Immature natural killer cell (primary cell): ENCODE measurements at regions not wholly inside any gene's neighbourhood (a gene's known extent, or its start where the extent isn't known, plus 50 kb on each side); places are given as distances from the start of the nearest gene placed in this dataset.

Source experiments
- DNase-seq, 3 donors: peaks; one replicate each; pipeline ENCODE4 v3.0.0; 2022; ENCODE audit warnings: mixed read lengths in 1 of 3
- H3K27ac Mint-ChIP-seq, 6 donors: one replicate each; pipeline ENCODE4 v1.8.0; 2020; ENCODE audit warnings: mixed read lengths in 6 of 6, mild to moderate bottlenecking in 5 of 6, inconsistent platforms in 4 of 6, moderate library complexity in 3 of 6
- H3K27me3 Mint-ChIP-seq, 3 donors: one replicate each; pipeline ENCODE4 v1.8.0; 2020 to 2021; ENCODE audit warnings: low read depth in 3 of 3, mild to moderate bottlenecking in 3 of 3, mixed read lengths in 3 of 3, moderate library complexity in 3 of 3, inconsistent platforms in 1 of 3
- H3K36me3 Mint-ChIP-seq, 3 donors: one replicate each; pipeline ENCODE4 v1.8.0; 2020; ENCODE audit warnings: mixed read lengths in 3 of 3, inconsistent platforms in 2 of 3, mild to moderate bottlenecking in 2 of 3
- H3K4me1 Mint-ChIP-seq, 2 donors: one replicate each; pipeline ENCODE4 v1.8.0; 2020; ENCODE audit warnings: inconsistent platforms in 2 of 2, mild to moderate bottlenecking in 2 of 2, mixed read lengths in 2 of 2, moderate library complexity in 1 of 2
- H3K4me3 Mint-ChIP-seq, 5 donors: one replicate each; pipeline ENCODE4 v1.8.0; 2020; ENCODE audit warnings: mild to moderate bottlenecking in 5 of 5, mixed read lengths in 5 of 5, inconsistent platforms in 3 of 5, moderate library complexity in 3 of 5
- H3K9me3 Mint-ChIP-seq, 6 donors: one replicate each; pipeline ENCODE4 v1.8.0; 2020; ENCODE audit warnings: mild to moderate bottlenecking in 6 of 6, mixed read lengths in 6 of 6, inconsistent platforms in 4 of 6, moderate library complexity in 3 of 6

DNA sequence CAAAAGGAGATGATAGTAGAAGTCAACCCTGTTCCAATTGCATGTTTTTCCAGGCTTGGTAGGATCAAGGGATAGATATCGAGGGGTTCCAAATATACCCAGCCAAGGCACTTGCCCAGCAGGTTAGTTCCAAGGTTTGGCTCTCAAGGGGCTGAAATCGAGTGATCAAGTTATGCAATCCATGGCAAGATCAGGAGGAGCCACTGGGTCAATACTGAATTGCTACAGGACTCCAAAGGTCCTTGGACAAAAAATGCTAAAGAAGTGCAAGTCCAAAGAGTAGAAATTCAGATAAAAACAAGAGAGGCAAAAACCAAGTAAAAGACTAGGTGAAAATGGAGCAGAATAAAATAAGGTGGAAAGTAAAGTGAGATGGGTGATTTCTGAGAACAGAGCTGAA is 179.1 kb upstream of the RFX3 start:
- Mint-ChIP-seq H3K27ac (no peak overlapping the region), H3K4me1 (no peaks in the 10 kb centered on the region), H3K27me3 (peaks cover 0 to 13% (median 9%) of the 10 kb centered on the region in 3 donors), H3K9me3 (peaks cover 0 to 4% (median 0%) of the 10 kb centered on the region in 6 donors), H3K36me3 (peaks cover 0 to 10% (median 0%) of the 10 kb centered on the region in 3 donors), H3K4me3 (no peak overlapping the region)
- no peak for DNase-seq

DNA sequence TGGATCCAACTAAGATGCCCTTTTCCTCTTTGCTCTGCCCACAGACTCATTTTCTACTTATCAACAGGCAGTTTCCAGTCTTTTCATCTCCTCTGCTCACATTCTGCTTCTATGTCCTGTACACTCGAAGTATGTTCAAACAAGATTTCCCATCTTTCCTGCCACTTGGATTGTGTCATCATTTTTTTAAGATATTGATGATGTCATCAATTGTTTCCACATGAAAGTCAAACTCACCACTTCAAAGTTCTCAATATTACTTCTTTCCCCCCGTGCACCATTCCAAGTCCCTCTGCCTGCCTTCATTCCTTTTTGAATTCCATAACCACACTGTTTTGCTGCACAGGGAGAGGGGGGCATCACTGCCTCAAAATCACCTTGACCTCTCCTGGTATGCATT is 175.0 kb upstream of the RFX3 start:
- Mint-ChIP-seq H3K36me3 (peaks cover 0 to 7% (median 0%) of the 10 kb centered on the region in 3 donors), H3K4me1 (no peaks in the 10 kb centered on the region), H3K27me3 (peaks cover 0 to 22% (median 6%) of the 10 kb centered on the region in 3 donors), H3K9me3 (peaks cover 0 to 6% (median under 1%) of the 10 kb centered on the region in 6 donors), H3K27ac (no peak overlapping the region), H3K4me3 (no peak overlapping the region)
- DNase-seq, result no peak

- H3K9me3 Mint-ChIP-seq, result peaks cover 0 to 6% (median 1%) of the 10 kb centered on the region in 6 donors
- peaks cover 0 to 7% (median 0%) of the 10 kb centered on the region in 3 donors for H3K36me3 Mint-ChIP-seq
- no peak overlapping the region for H3K27ac Mint-ChIP-seq
- no peak for DNase-seq
- H3K4me1 Mint-ChIP-seq, result no peaks in the 10 kb centered on the region
- H3K4me3 Mint-ChIP-seq, result no peak overlapping the region
- peaks cover 0 to 22% (median 5%) of the 10 kb centered on the region in 3 donors for H3K27me3 Mint-ChIP-seq
These were observed 174.1 kb upstream of the RFX3 start for GRCh38 chr9:3699883-3700282.

GRCh38 chr9:3698531-3698930 is 172.7 kb upstream of the RFX3 start:
- Mint-ChIP-seq H3K27me3 (peaks cover 0 to 22% (median 0%) of the 10 kb centered on the region in 3 donors), H3K9me3 (peaks cover 0 to 6% (median 3%) of the 10 kb centered on the region in 6 donors), H3K4me1 (no peaks in the 10 kb centered on the region), H3K4me3 (no peak overlapping the region), H3K27ac (no peak overlapping the region), H3K36me3 (peaks cover 0 to 6% (median 3%) of the 10 kb centered on the region in 3 donors)
- no peak for DNase-seq

DNA sequence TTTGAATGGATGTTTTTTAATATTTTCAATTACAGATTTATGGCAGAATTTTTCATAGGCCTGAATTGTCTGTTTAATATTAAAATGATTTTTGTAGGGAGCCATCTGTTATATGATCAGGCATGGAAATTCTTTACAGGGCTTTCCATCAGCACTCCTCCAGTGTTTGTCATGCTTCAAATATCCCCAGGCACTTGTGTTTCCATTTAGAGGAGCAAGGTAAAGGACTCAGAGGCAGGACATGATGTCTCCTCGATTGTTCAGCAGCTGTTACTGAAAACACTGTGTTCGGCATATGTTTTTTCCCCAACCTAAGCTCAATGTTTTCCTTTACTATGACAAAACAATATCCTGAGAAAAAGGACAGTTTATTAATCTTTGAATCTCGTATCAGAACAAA is 172.3 kb upstream of the RFX3 start:
- no peak overlapping the region for H3K4me3 Mint-ChIP-seq
- H3K27me3 Mint-ChIP-seq, result peaks cover 0 to 22% (median 0%) of the 10 kb centered on the region in 3 donors

GRCh38 chr9:3696368-3696767 is 170.6 kb upstream of the RFX3 start:
- no peak for DNase-seq
- Mint-ChIP-seq H3K9me3 (peaks cover 0 to 6% (median 3%) of the 10 kb centered on the region in 6 donors), H3K4me3 (no peak overlapping the region), H3K36me3 (peaks cover 6 to 10% (median 8%) of the 10 kb centered on the region in 3 donors), H3K4me1 (no peaks in the 10 kb centered on the region), H3K27me3 (peaks cover 0 to 21% (median 0%) of the 10 kb centered on the region in 3 donors), H3K27ac (no peak overlapping the region)

More for the DNA sequence above, 172.3 kb upstream of the RFX3 start:
- H3K9me3 Mint-ChIP-seq, result peaks cover 0 to 6% (median 3%) of the 10 kb centered on the region in 6 donors
- H3K27ac Mint-ChIP-seq, result no peak overlapping the region
- peaks cover 0 to 6% (median 2%) of the 10 kb centered on the region in 3 donors for H3K36me3 Mint-ChIP-seq
- DNase-seq, result no peak
- no peaks in the 10 kb centered on the region for H3K4me1 Mint-ChIP-seq

- no peak for DNase-seq
- H3K36me3 Mint-ChIP-seq, result peaks cover 8 to 19% (median 13%) of the 10 kb centered on the region in 3 donors
- peaks cover 0 to 5% (median 1%) of the 10 kb centered on the region in 6 donors for H3K9me3 Mint-ChIP-seq
- no peak overlapping the region for H3K4me3 Mint-ChIP-seq
- H3K4me1 Mint-ChIP-seq, result no peaks in the 10 kb centered on the region
- H3K27me3 Mint-ChIP-seq, result peaks cover 0 to 7% (median 0%) of the 10 kb centered on the region in 3 donors
- no peak overlapping the region for H3K27ac Mint-ChIP-seq
These were observed 166.8 kb upstream of the RFX3 start for GRCh38 chr9:3692606-3693005.

- Mint-ChIP-seq H3K9me3 (peaks cover 0 to 4% (median 0%) of the 10 kb centered on the region in 6 donors), H3K4me3 (no peak overlapping the region), H3K27ac (no peak overlapping the region), H3K27me3 (peaks cover 0 to 5% (median 0%) of the 10 kb centered on the region in 3 donors), H3K36me3 (peaks cover 14 to 32% (median 17%) of the 10 kb centered on the region in 3 donors), H3K4me1 (no peaks in the 10 kb centered on the region)
- DNase-seq, result no peak
These were observed 163.8 kb upstream of the RFX3 start for GRCh38 chr9:3689555-3689954.

GRCh38 chr9:3687145-3687544 is 161.3 kb upstream of the RFX3 start:
- Mint-ChIP-seq H3K27ac (no peak overlapping the region), H3K27me3 (no peaks in the 10 kb centered on the region), H3K4me1 (no peaks in the 10 kb centered on the region), H3K9me3 (no peaks in the 10 kb centered on the region), H3K4me3 (no peak overlapping the region), H3K36me3 (peaks cover 10 to 32% (median 14%) of the 10 kb centered on the region in 3 donors)
- DNase-seq, result no peak

- DNase-seq, result no peak
- H3K27me3 Mint-ChIP-seq, result no peaks in the 10 kb centered on the region
- H3K4me1 Mint-ChIP-seq, result no peaks in the 10 kb centered on the region
- peaks cover 6 to 22% (median 7%) of the 10 kb centered on the region in 3 donors for H3K36me3 Mint-ChIP-seq
- H3K9me3 Mint-ChIP-seq, result no peaks in the 10 kb centered on the region
- H3K4me3 Mint-ChIP-seq, result no peak overlapping the region
- H3K27ac Mint-ChIP-seq, result no peak overlapping the region
These were observed 156.4 kb upstream of the RFX3 start for GRCh38 chr9:3682186-3682585.

- H3K9me3 Mint-ChIP-seq, result no peaks in the 10 kb centered on the region
- H3K27ac Mint-ChIP-seq, result no peak overlapping the region
These were observed 151.7 kb upstream of the RFX3 start for GRCh38 chr9:3677541-3677940.

GRCh38 chr9:3676766-3677165 is 151.0 kb upstream of the RFX3 start:
- no peak overlapping the region for H3K27ac Mint-ChIP-seq
- H3K9me3 Mint-ChIP-seq, result no peaks in the 10 kb centered on the region
- no peaks in the 10 kb centered on the region for H3K27me3 Mint-ChIP-seq
- no peak overlapping the region for H3K4me3 Mint-ChIP-seq
- H3K36me3 Mint-ChIP-seq, result peaks cover 10 to 23% (median 10%) of the 10 kb centered on the region in 3 donors
- DNase-seq, result no peak
- no peaks in the 10 kb centered on the region for H3K4me1 Mint-ChIP-seq

More at GRCh38 chr9:3677541-3677940, 151.7 kb upstream of the RFX3 start:
- Mint-ChIP-seq H3K4me1 (no peaks in the 10 kb centered on the region), H3K4me3 (no peak overlapping the region), H3K27me3 (no peaks in the 10 kb centered on the region), H3K36me3 (peaks cover 10 to 20% (median 13%) of the 10 kb centered on the region in 3 donors)
- no peak for DNase-seq

DNA sequence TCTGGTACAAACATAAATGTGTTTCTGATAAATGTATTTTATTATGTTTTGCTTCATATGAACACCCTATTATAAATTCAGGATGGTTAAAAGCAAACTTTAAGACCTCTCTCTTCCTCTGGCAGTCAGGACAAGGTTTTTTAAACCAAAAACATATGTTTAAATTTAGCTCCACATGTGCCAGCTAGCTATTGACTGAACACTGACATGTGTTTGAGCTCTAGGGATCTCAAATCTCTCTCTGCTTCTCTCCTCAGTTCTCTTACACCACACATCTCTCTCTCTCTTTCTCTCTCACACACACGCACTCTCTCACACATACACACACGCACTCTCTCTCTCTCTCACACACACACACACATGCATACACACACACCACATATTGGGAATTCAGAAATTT is 150.1 kb upstream of the RFX3 start:
- Mint-ChIP-seq H3K27ac (no peak overlapping the region), H3K36me3 (peaks cover 10 to 23% (median 13%) of the 10 kb centered on the region in 3 donors), H3K27me3 (no peaks in the 10 kb centered on the region), H3K9me3 (no peaks in the 10 kb centered on the region), H3K4me1 (no peaks in the 10 kb centered on the region), H3K4me3 (no peak overlapping the region)
- DNase-seq, result no peak

DNA sequence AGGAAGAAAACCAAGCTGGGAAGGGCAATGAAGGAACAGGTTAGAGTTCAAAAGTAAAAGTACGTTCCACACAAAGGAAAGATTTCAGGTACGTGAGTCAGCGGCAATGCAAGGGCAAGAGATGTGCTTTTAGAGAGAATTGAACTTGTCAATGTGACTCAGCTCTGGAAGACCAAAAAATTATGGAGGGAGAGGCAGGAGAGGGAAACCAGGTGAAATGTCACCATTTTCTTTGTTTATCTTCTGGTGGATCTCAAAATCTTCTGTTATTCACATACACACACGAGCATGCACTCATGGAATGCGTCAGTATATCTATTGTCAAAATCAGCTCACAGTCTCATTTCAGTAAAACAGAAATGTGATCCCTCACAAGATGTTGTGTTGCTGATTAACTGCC is 148.8 kb upstream of the RFX3 start:
- Mint-ChIP-seq H3K9me3 (no peaks in the 10 kb centered on the region), H3K4me3 (no peak overlapping the region), H3K4me1 (no peaks in the 10 kb centered on the region), H3K27ac (no peak overlapping the region), H3K36me3 (peaks cover 10 to 31% (median 14%) of the 10 kb centered on the region in 3 donors), H3K27me3 (no peaks in the 10 kb centered on the region)
- no peak for DNase-seq

GRCh38 chr9:3672399-3672798 is 146.6 kb upstream of the RFX3 start:
- H3K36me3 Mint-ChIP-seq, result peaks cover 10 to 31% (median 15%) of the 10 kb centered on the region in 3 donors
- H3K4me3 Mint-ChIP-seq, result no peak overlapping the region
- H3K27ac Mint-ChIP-seq, result no peak overlapping the region
- DNase-seq, result no peak
- H3K4me1 Mint-ChIP-seq, result no peaks in the 10 kb centered on the region
- H3K9me3 Mint-ChIP-seq, result no peaks in the 10 kb centered on the region
- peaks cover 0 to 1% (median 0%) of the 10 kb centered on the region in 3 donors for H3K27me3 Mint-ChIP-seq
